ENCODE measurements at regions not wholly inside any gene's neighbourhood (a gene's known extent, or its start where the extent isn't known, plus 50 kb on each side); places are given as distances from the start of the nearest gene placed in this dataset.

DNA sequence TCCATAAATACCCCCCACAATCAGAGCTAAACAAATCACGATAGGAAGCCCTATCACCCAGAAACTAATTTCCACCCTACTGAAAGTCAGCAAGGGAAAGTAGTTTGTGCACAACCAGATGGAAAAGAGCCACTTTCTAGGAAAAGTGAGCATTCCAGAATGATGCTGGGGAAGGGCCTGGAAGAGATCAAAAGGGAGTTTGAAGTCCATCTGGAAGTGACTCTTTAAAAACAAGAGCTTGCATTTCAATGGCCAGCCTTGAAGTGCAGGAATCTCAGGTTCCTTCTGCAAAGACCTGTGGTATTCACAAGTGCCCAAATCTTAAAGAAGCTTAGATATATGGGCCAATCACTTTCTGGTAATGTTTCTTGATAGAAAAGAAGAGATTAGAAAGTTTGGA is 97.0 kb upstream of the LDB2 start:
- 33 to 80% methylated on average over 1 of the region's 1 CpG for WGBS, 2 experiments
- Histone ChIP-seq H3K4me3 (ENCODE audit: insufficient read depth, low read depth, low read length) (no peak overlapping the region), H3K4me1 (ENCODE audit: control insufficient read depth, insufficient read depth, low read length) (peaks cover 15% of the 10 kb centered on the region), H3K9me3 (ENCODE audit: control insufficient read depth, low read length) (no peaks in the 10 kb centered on the region), H3K36me3 (ENCODE audit: control insufficient read depth, insufficient read depth, low read length) (no peaks in the 10 kb centered on the region), H3K27me3 (ENCODE audit: control insufficient read depth, insufficient read depth, low read length, poor library complexity, severe bottlenecking) (no peaks in the 10 kb centered on the region), H3K27ac (ENCODE audit: insufficient read depth, low read depth, low read length, poor library complexity, severe bottlenecking) (no peak overlapping the region)

DNA sequence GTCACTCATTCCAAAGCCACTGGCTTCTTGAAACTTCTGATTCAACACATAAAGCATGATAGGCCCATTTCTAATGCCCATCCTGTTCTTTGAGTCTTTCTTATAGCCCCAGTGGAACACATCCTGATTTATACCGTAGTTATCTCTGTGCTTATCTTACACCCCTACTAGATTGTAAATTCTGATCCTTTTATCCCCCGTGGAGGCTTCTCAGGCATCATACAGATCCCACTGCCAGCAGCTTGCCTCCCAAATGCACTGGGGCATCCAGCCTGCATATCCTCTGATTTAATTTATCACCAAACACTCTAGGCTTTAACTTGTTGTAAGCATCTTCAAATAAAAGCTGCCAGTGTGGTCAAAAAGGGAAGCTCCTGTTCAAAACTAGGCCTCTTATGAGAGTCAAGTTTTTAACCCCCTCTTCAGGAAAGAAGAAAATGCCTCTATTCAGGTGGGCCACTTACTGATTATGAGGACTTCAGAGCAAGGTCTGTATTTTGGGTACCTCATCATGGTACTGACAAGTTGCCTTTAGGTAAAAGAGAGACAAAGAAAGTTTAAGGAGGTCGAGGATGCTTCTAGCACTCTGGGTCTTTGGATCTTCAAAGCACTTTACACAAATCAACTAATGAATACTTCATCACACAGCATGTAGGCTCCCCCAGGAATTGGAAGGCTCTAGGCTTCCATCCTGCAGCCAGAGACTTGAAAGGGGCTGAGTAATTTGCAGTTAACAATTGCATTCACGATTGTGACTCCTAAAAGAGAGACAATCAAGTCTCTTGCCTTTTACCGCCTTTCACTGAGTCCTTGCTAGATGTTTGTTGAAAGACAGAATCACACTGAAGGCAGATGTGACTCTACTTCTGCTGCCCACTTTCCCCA is 95.8 kb upstream of the LDB2 start:
- Histone ChIP-seq H3K4me1 (ENCODE audit: control insufficient read depth, insufficient read depth, low read length) (peaks cover 15% of the 10 kb centered on the region), H3K27ac (ENCODE audit: insufficient read depth, low read depth, low read length, poor library complexity, severe bottlenecking) (no peak overlapping the region), H3K9me3 (ENCODE audit: control insufficient read depth, low read length) (no peaks in the 10 kb centered on the region), H3K27me3 (ENCODE audit: control insufficient read depth, insufficient read depth, low read length, poor library complexity, severe bottlenecking) (no peaks in the 10 kb centered on the region), H3K4me3 (ENCODE audit: insufficient read depth, low read depth, low read length) (no peak overlapping the region), H3K36me3 (ENCODE audit: control insufficient read depth, insufficient read depth, low read length) (no peaks in the 10 kb centered on the region)
- 30 to 37% methylated on average over 5 of the region's 5 CpGs for WGBS, 2 experiments

DNA sequence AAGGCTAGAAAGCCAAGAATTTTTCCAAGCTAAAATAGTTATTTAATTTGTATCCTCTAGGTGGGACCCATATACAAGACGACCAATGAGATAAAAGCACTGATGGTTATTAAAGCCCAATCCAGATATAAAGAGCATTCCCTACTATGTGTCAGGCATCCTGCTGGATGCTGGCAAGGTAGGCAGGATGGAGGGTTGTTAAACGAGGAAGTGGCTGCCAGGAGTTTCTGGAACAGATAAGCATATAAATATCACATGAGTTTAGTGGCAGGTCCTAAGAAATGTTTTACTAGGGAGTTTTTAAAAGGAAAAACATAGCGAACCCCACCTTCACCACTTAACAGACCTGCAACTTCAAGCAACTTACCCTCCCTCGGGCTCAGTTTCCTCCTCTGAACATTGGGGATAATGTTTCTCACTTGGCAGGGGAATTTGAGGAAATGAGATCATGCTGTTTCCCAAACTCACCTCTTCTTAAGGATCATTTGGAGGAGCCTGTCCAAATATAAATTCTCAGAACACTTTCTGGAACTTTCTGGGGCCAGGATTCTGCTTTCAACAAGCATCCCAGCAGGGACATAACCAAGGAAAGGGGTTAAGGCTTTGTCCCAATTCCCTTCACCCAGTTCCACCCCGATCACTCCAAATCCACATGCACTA is 94.3 kb upstream of the LDB2 start:
- Histone ChIP-seq H3K4me3 (ENCODE audit: insufficient read depth, low read depth, low read length) (no peak overlapping the region), H3K9me3 (ENCODE audit: control insufficient read depth, low read length) (no peaks in the 10 kb centered on the region), H3K36me3 (ENCODE audit: control insufficient read depth, insufficient read depth, low read length) (no peaks in the 10 kb centered on the region), H3K27me3 (ENCODE audit: control insufficient read depth, insufficient read depth, low read length, poor library complexity, severe bottlenecking) (no peaks in the 10 kb centered on the region), H3K4me1 (ENCODE audit: control insufficient read depth, insufficient read depth, low read length) (peaks cover 15% of the 10 kb centered on the region), H3K27ac (ENCODE audit: insufficient read depth, low read depth, low read length, poor library complexity, severe bottlenecking) (no peak overlapping the region)
- 91 to 95% methylated on average over 4 to 5 of the region's 5 CpGs for WGBS, 2 experiments

DNA sequence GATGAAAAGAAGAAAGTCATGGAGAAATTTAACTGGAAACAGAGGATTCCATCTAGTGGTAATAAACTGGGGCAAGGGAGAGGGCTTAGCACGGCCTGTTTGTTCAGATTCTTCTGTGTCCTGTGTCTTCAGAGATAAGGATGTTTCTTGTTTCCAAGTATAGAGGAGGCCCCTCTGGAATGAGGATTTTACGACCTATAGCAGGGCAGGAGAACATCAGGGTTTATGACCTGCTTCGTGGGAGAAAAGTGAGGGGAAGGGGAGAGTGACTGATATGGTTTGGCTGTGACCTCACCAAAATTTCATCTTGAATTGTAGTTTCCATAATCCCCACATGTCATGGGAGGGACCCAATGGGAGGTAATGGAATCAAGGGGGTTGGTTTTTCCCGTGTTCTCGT is 93.0 kb upstream of the LDB2 start:
- H3K9me3 ChIP-seq (ENCODE audit: control insufficient read depth, low read length) = no peaks in the 10 kb centered on the region
- no peak overlapping the region for H3K27ac ChIP-seq (ENCODE audit: insufficient read depth, low read depth, low read length, poor library complexity, severe bottlenecking)
- WGBS, 2 experiments = 83 to 94% methylated on average over 5 of the region's 5 CpGs
- H3K27me3 ChIP-seq (ENCODE audit: control insufficient read depth, insufficient read depth, low read length, poor library complexity, severe bottlenecking) = no peaks in the 10 kb centered on the region
- peaks cover 15% of the 10 kb centered on the region for H3K4me1 ChIP-seq (ENCODE audit: control insufficient read depth, insufficient read depth, low read length)
- no peak overlapping the region for H3K4me3 ChIP-seq (ENCODE audit: insufficient read depth, low read depth, low read length)
- no peaks in the 10 kb centered on the region for H3K36me3 ChIP-seq (ENCODE audit: control insufficient read depth, insufficient read depth, low read length)

DNA sequence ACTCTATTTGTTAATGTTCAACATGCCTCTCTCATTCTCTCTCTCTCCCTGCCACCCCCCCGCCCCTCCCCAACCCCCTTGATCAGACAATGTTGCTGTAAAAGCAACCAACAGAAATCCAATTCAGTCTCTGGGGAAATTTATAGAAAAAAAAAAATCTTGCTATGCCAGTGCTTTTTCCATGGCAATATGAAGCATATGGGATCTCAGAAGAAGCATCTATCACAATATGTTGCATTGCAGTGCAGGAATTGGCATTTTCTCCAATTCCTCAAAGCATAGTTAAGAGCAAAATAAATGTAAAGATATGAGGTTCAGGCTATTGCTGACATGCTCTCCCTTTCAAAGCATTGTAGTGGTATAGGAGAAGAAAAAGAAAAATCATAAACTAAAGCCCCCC is 90.9 kb upstream of the LDB2 start:
- Histone ChIP-seq H3K4me1 (ENCODE audit: control insufficient read depth, insufficient read depth, low read length) (peaks cover 3% of the 10 kb centered on the region), H3K27ac (ENCODE audit: insufficient read depth, low read depth, low read length, poor library complexity, severe bottlenecking) (no peak overlapping the region), H3K36me3 (ENCODE audit: control insufficient read depth, insufficient read depth, low read length) (no peaks in the 10 kb centered on the region), H3K4me3 (ENCODE audit: insufficient read depth, low read depth, low read length) (no peak overlapping the region), H3K9me3 (ENCODE audit: control insufficient read depth, low read length) (no peaks in the 10 kb centered on the region), H3K27me3 (ENCODE audit: control insufficient read depth, insufficient read depth, low read length, poor library complexity, severe bottlenecking) (no peaks in the 10 kb centered on the region)
- no CpG with 5 or more reads among the region's 1 CpG for WGBS, 2 experiments

DNA sequence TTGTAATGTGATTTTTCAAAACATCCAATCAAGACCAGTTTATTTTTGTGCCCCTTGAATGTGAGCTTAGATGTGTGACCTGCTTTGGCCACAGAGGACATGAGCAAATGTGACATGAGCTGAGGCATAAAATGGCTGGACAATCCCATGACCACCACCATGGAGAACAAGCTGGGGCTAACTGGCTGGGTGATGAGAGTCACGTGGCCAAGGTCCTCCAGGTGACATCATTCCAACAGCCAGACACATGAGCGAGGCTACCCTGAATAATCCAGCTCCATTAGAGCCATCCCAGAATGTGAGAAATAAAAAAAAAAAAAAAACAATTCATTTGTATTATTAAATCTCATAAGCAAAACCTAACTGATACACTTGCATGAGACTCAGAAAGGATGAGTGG is 90.4 kb upstream of the LDB2 start:
- Histone ChIP-seq H3K36me3 (ENCODE audit: control insufficient read depth, insufficient read depth, low read length) (no peaks in the 10 kb centered on the region), H3K27me3 (ENCODE audit: control insufficient read depth, insufficient read depth, low read length, poor library complexity, severe bottlenecking) (no peaks in the 10 kb centered on the region), H3K9me3 (ENCODE audit: control insufficient read depth, low read length) (no peaks in the 10 kb centered on the region), H3K4me1 (ENCODE audit: control insufficient read depth, insufficient read depth, low read length) (no peaks in the 10 kb centered on the region), H3K27ac (ENCODE audit: insufficient read depth, low read depth, low read length, poor library complexity, severe bottlenecking) (no peak overlapping the region), H3K4me3 (ENCODE audit: insufficient read depth, low read depth, low read length) (no peak overlapping the region)
- 89 to 94% methylated on average over 1 of the region's 2 CpGs for WGBS, 2 experiments

DNA sequence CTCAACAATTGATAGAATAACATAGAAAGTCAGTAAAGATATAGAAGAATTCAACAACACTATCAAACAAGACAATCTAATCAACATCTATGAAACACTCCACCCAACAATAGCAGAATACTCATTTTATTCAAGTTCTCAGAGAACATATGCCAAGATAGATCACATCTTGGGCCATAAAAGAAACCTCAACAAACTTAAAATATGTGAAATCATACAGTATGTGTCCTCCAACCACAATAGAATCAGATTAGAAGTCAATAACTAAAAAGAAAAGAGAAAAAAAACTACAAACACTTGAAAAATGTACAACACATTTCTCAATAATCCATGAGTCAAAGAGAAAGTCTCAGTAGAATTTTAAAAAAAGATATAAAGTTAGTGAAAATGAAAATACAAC is 78.6 kb upstream of the LDB2 start:
- H3K27me3 ChIP-seq (ENCODE audit: control insufficient read depth, insufficient read depth, low read length, poor library complexity, severe bottlenecking) = no peaks in the 10 kb centered on the region
- no peaks in the 10 kb centered on the region for H3K4me1 ChIP-seq (ENCODE audit: control insufficient read depth, insufficient read depth, low read length)
- no peak overlapping the region for H3K27ac ChIP-seq (ENCODE audit: insufficient read depth, low read depth, low read length, poor library complexity, severe bottlenecking)
- no peak overlapping the region for H3K4me3 ChIP-seq (ENCODE audit: insufficient read depth, low read depth, low read length)
- H3K36me3 ChIP-seq (ENCODE audit: control insufficient read depth, insufficient read depth, low read length) = no peaks in the 10 kb centered on the region
- H3K9me3 ChIP-seq (ENCODE audit: control insufficient read depth, low read length) = no peaks in the 10 kb centered on the region

DNA sequence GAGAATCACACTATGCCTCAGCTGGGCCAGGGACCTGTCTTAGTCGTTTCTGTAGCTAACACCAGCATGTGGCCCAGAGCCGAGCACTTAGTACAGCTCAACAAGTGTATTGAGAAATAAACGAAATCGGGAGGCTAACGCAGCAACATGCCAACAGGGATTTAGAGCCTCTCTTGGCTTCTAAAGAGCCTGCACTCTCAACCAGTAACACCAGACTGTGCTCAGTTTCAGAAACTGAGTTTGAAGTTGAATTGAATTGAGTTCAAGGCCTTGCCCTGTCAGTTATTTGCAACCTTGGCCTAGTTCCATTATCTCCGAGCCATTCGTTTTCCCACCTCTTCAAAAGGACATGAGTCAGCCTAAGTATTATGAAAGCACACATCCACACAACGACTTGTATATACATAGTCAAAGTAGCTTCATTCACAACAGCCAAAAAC is 71.3 kb upstream of the LDB2 start:
- no peaks in the 10 kb centered on the region for H3K36me3 ChIP-seq (ENCODE audit: control insufficient read depth, insufficient read depth, low read length)
- H3K4me3 ChIP-seq (ENCODE audit: insufficient read depth, low read depth, low read length) = no peak overlapping the region
- H3K27me3 ChIP-seq (ENCODE audit: control insufficient read depth, insufficient read depth, low read length, poor library complexity, severe bottlenecking) = no peaks in the 10 kb centered on the region
- no peaks in the 10 kb centered on the region for H3K4me1 ChIP-seq (ENCODE audit: control insufficient read depth, insufficient read depth, low read length)
- H3K27ac ChIP-seq (ENCODE audit: insufficient read depth, low read depth, low read length, poor library complexity, severe bottlenecking) = no peak overlapping the region
- 88 to 94% methylated on average over 8 of the region's 8 CpGs for WGBS, 2 experiments
- no peaks in the 10 kb centered on the region for H3K9me3 ChIP-seq (ENCODE audit: control insufficient read depth, low read length)

DNA sequence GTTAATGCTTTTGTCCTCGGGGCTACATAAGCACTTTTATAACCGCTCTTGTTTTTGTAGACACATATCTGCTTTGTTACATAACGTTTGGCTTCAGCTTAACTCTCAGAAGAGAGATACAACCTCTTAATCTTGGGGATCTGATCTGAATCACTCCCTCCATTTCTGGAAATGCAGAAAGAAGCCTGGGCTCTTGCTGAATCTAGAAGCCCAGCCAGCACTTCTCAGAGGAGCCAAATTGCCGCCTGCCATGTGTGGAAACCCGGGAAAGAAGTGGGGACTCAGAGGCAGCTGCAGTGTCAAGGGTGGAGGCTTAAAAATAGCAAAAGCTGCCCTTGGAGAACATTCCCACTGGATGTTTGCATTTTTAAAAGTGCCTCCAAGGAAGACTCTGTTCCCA is 69.3 kb upstream of the LDB2 start:
- no peaks in the 10 kb centered on the region for H3K27me3 ChIP-seq (ENCODE audit: control insufficient read depth, insufficient read depth, low read length, poor library complexity, severe bottlenecking)
- H3K9me3 ChIP-seq (ENCODE audit: control insufficient read depth, low read length) = no peaks in the 10 kb centered on the region
- 91 to 92% methylated on average over 5 of the region's 5 CpGs for WGBS, 2 experiments
- H3K36me3 ChIP-seq (ENCODE audit: control insufficient read depth, insufficient read depth, low read length) = no peaks in the 10 kb centered on the region
- no peaks in the 10 kb centered on the region for H3K4me1 ChIP-seq (ENCODE audit: control insufficient read depth, insufficient read depth, low read length)
- no peak overlapping the region for H3K4me3 ChIP-seq (ENCODE audit: insufficient read depth, low read depth, low read length)
- H3K27ac ChIP-seq (ENCODE audit: insufficient read depth, low read depth, low read length, poor library complexity, severe bottlenecking) = no peak overlapping the region

DNA sequence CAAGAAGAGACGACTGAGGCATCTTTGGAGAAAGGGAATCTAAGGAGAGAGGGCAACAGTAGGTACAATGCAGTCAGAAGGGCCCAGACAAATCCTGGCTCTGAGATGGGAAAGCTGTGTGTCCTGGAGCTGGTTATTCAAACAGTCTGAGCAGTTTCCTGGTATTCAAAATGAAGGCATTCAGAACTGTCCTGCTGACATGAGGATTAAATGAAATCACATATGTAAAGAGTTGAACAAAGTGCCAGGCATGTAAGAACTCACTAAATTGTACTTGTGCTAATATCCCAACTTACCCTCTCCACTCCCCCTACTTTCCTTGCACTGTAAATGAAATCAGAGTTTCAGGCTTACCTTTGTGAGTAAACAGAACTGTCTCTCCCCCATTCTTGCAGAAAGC is 60.9 kb upstream of the LDB2 start:
- no peak overlapping the region for H3K27ac ChIP-seq (ENCODE audit: insufficient read depth, low read depth, low read length, poor library complexity, severe bottlenecking)
- no peaks in the 10 kb centered on the region for H3K4me1 ChIP-seq (ENCODE audit: control insufficient read depth, insufficient read depth, low read length)
- no peak overlapping the region for H3K4me3 ChIP-seq (ENCODE audit: insufficient read depth, low read depth, low read length)
- H3K27me3 ChIP-seq (ENCODE audit: control insufficient read depth, insufficient read depth, low read length, poor library complexity, severe bottlenecking) = no peaks in the 10 kb centered on the region
- no peaks in the 10 kb centered on the region for H3K36me3 ChIP-seq (ENCODE audit: control insufficient read depth, insufficient read depth, low read length)
- no peaks in the 10 kb centered on the region for H3K9me3 ChIP-seq (ENCODE audit: control insufficient read depth, low read length)
- 82 to 86% methylated on average over 1 of the region's 1 CpG for WGBS, 2 experiments

Measured in ectodermal cell (in vitro differentiated cells).